HEK293 (cell line): ENCODE measurements at regions not wholly inside any gene's neighbourhood (a gene's known extent, or its start where the extent isn't known, plus 50 kb on each side); places are given as distances from the start of the nearest gene placed in this dataset.

ENCODE experiments used
- CTCF ChIA-PET: fragments of 350-600 bp; formaldehyde crosslinking; extraction: SDS; loops from one replicate; lab custom pipeline; 2021; ENCODE audit warnings: antibody characterized with exemption; lab: Yijun Ruan, JAX
- POLR2A ChIA-PET: fragments of 300-600 bp; formaldehyde crosslinking; extraction: SDS; loops from one replicate; lab custom pipeline; 2020; ENCODE audit warnings: antibody characterized with exemption, inconsistent platforms; lab: Yijun Ruan, JAX
- H3K27ac ChIP-seq: fragments of 200-500 bp; sonication (Bioruptor generic); 2 replicates; pipeline ENCODE4 v1.5.1; 2014; ENCODE audit warnings: low read depth, low read length, control low read depth, inconsistent platforms; ENCODE audit errors: extremely low read depth
- H3K36me3 ChIP-seq, 2 experiments: fragments of 200-500 bp in 1 of 2; sonication (Bioruptor generic) in 1 of 2; 1 replicate in 1 of 2; 2 replicates in 1 of 2; pipeline ENCODE4 v1.5.1; 2014 to 2017; ENCODE audit warnings: inconsistent platforms in 2 of 2, low read length in 2 of 2; ENCODE audit not compliant: control insufficient read depth in 2 of 2, insufficient read depth in 1 of 2
- H3K4me1 ChIP-seq: fragments of 200-500 bp; sonication (Bioruptor generic); 2 replicates; pipeline ENCODE4 v1.5.1; 2014; ENCODE audit warnings: mild to moderate bottlenecking, low read length, inconsistent platforms; ENCODE audit not compliant: control insufficient read depth, insufficient read depth
- H3K4me3 ChIP-seq: 2 replicates; pipeline ENCODE4 v1.5.1; 2011; ENCODE audit warnings: low read depth, mild to moderate bottlenecking, control low read depth, low read length, moderate library complexity
- H3K9me3 ChIP-seq: fragments of 200-500 bp; sonication (Bioruptor generic); 2 replicates; pipeline ENCODE4 v1.5.1; 2014; ENCODE audit warnings: low read depth, low read length, inconsistent platforms; ENCODE audit not compliant: control insufficient read depth, insufficient read depth
- GLIS2 ChIP-seq: fragments of 450-650 bp; formaldehyde crosslinking; IDR thresholded peaks from 2 replicates; pipeline ENCODE4 v1.5.1; 2016; ENCODE audit warnings: missing biosample characterization, missing genetic modification characterization
- HIC1 ChIP-seq: fragments of 450-650 bp; formaldehyde crosslinking; IDR thresholded peaks from 2 replicates; pipeline ENCODE4 v1.5.1; 2016; ENCODE audit warnings: missing biosample characterization, missing genetic modification characterization
- HOXA7 ChIP-seq: sonication (generic); formaldehyde crosslinking; IDR thresholded peaks from 2 replicates; pipeline ENCODE4 v1.8.1; 2022; ENCODE audit warnings: missing genetic modification reagents, borderline replicate concordance
- KLF1 ChIP-seq: fragments of 450-650 bp; formaldehyde crosslinking; IDR thresholded peaks from 2 replicates; pipeline ENCODE4 v1.5.1; 2016; ENCODE audit warnings: missing biosample characterization, missing genetic modification characterization
- KLF17 ChIP-seq: fragments of 450-650 bp; formaldehyde crosslinking; IDR thresholded peaks from 2 replicates; pipeline ENCODE4 v1.5.1; 2016; ENCODE audit warnings: missing biosample characterization, missing genetic modification characterization
- PRDM1 ChIP-seq: fragments of 450-650 bp; formaldehyde crosslinking; IDR thresholded peaks from 2 replicates; pipeline ENCODE4; 2016; ENCODE audit warnings: missing biosample characterization, missing genetic modification characterization
- PRDM10 ChIP-seq: fragments of 450-650 bp; formaldehyde crosslinking; IDR thresholded peaks from 2 replicates; pipeline ENCODE4 v1.5.1; 2016; ENCODE audit warnings: missing biosample characterization, missing genetic modification characterization
- TCF7L2 ChIP-seq: IDR thresholded peaks from 2 replicates; pipeline ENCODE4 v1.6.1; 2011; ENCODE audit warnings: low read depth, mild to moderate bottlenecking, inconsistent platforms, low read length, moderate library complexity, borderline replicate concordance
- ZBTB21 ChIP-seq: fragments of 450-650 bp; formaldehyde crosslinking; IDR thresholded peaks from 2 replicates; pipeline ENCODE4 v1.5.1; 2017; ENCODE audit warnings: missing biosample characterization, missing genetic modification characterization
- ZNF175 ChIP-seq: fragments of 450-650 bp; formaldehyde crosslinking; IDR thresholded peaks from 2 replicates; pipeline ENCODE4 v1.5.1; 2016; ENCODE audit warnings: missing biosample characterization, missing genetic modification characterization
- ZNF37A ChIP-seq: fragments of 450-650 bp; IDR thresholded peaks from 2 replicates; pipeline ENCODE4 v1.5.1; 2018; ENCODE audit warnings: missing biosample characterization, missing genetic modification characterization
- ZNF704 ChIP-seq: fragments of 450-650 bp; formaldehyde crosslinking; IDR thresholded peaks from 2 replicates; pipeline ENCODE4 v1.5.1; 2016; ENCODE audit warnings: missing biosample characterization, missing genetic modification characterization
- ZNF843 ChIP-seq: fragments of 450-650 bp; formaldehyde crosslinking; IDR thresholded peaks from 2 replicates; pipeline ENCODE4 v1.5.1; 2016; ENCODE audit warnings: missing biosample characterization, missing genetic modification characterization

GRCh38 chr6:111952821-111953540, 79.7 kb upstream of the FYN start:
- ChIA-PET CTCF (interaction anchor here (0.6 to 0.7 kb wide), 2 partner anchors 21 to 51 kb away, joined by 3 to 4 read pairs; no protein-coding TSS in a partner anchor), POLR2A (no interaction called here)
- Histone ChIP-seq H3K4me3 (no peak overlapping the region), H3K27ac (no peak overlapping the region), H3K4me1 (peaks cover 4% of the 10 kb centered on the region), H3K36me3 (no peaks in the 10 kb centered on the region), H3K9me3 (no peaks in the 10 kb centered on the region)
- TF ChIP-seq KLF1 (tag by site-specific recombination) (peak; percentile 55), HOXA7 (no peak), ZNF175 (tag by site-specific recombination) (no peak), ZNF843 (tag by site-specific recombination) (no peak), KLF17 (tag by site-specific recombination) (peak; percentile 65), ZBTB21 (tag by site-specific recombination) (no peak), HIC1 (no peak), PRDM1 (peak; percentile 65; the same call in 1 of the 2 replicates), PRDM10 (tag by site-specific recombination) (peak; percentile 96), TCF7L2 (no peak)

- Histone ChIP-seq H3K4me1 (peaks cover 12% of the 10 kb centered on the region), H3K9me3 (no peaks in the 10 kb centered on the region), H3K36me3 (no peaks in the 10 kb centered on the region), H3K27ac (no peak overlapping the region), H3K4me3 (no peak overlapping the region)
- TF ChIP-seq ZNF704 (tag by site-specific recombination) (no peak), GLIS2 (no peak), ZNF843 (tag by site-specific recombination) (no peak), ZNF37A (no peak)
- ChIA-PET POLR2A (no interaction called here), CTCF (interaction anchor here (0.5 to 1.4 kb wide), 5 partner anchors 8 to 342 kb away, joined by 3 to 5 read pairs (median 3); partner anchors contain the start of gene FYN)
Measured at GRCh38 chr6:111956098-111956497, 82.8 kb upstream of the FYN start.
